ENCODE measurements at regions not wholly inside any gene's neighbourhood (a gene's known extent, or its start where the extent isn't known, plus 50 kb on each side); places are given as distances from the start of the nearest gene placed in this dataset.

DNA sequence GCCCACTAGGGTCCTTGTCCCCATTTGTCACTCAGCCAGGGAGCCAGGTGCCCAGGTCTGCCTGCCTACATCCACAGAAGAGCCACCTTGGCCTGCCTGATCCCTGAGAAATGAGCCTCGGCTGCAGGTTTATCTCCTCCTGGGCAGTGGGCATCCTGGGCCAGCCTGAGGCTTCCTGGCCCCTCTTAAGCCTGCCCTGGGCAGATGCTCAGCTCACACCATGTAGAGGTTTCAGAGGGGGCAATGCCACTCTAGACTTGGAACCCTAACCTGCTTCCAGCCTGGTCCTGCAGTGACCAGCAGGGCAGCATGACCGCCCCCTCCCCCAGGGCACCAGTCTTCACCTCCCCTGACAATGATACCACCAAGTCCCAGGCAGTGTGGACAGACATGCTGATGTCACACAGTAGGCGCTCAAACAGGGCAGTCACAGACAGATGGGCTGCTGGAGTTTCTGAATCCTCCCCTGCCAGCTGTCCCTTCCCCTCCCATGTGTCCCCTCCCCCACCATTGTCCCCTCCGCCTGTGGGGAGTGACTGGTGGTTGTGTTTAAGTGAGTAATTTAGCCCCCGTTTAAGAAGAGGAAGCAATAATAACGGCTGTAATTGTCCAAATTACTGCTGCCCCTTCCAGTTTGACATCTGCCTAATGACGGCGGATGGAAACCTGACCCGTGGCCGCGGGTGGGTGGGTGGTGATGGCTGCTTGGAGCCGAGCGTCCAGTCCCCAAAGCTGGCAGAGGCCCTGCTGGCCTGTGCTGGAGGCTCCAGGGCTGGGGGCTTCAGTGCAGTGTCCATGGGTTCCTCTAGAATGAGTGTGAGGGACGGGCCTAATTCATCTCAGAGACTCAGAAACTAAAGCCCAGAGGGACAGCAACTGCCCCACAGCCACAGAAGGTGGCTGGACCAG is 147.7 kb downstream of the BARX1 start:
- no peaks in the 10 kb centered on the region for H3K79me2 ChIP-seq (ENCODE audit: control insufficient read depth, insufficient read depth, low read length)
- no peaks in the 10 kb centered on the region for H3K4me1 ChIP-seq (ENCODE audit: control insufficient read depth in 2 of 2, insufficient read depth in 2 of 2, low read length in 2 of 2)
- intact Hi-C loops (cut with micrococcal nuclease) = no loop called here
- CTCF ChIA-PET = no interaction called here
- H2AFZ ChIP-seq (ENCODE audit: insufficient read depth, low read depth, low read length, poor library complexity, severe bottlenecking) = no peak overlapping the region
- Mint-ChIP-seq H3K27me3 (peaks cover 7% of the 10 kb centered on the region), H3K4me1 (no peaks in the 10 kb centered on the region), H3K9me3 (ENCODE audit: insufficient read depth) (peaks cover 4% of the 10 kb centered on the region), H3K27ac (no peak overlapping the region), H3K4me3 (no peak overlapping the region)
- TF ChIP-seq, protein P1, sequence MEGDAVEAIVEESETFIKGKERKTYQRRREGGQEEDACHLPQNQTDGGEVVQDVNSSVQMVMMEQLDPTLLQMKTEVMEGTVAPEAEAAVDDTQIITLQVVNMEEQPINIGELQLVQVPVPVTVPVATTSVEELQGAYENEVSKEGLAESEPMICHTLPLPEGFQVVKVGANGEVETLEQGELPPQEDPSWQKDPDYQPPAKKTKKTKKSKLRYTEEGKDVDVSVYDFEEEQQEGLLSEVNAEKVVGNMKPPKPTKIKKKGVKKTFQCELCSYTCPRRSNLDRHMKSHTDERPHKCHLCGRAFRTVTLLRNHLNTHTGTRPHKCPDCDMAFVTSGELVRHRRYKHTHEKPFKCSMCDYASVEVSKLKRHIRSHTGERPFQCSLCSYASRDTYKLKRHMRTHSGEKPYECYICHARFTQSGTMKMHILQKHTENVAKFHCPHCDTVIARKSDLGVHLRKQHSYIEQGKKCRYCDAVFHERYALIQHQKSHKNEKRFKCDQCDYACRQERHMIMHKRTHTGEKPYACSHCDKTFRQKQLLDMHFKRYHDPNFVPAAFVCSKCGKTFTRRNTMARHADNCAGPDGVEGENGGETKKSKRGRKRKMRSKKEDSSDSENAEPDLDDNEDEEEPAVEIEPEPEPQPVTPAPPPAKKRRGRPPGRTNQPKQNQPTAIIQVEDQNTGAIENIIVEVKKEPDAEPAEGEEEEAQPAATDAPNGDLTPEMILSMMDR (IDR thresholded peaks at IDR 0.05) = no peak
- no peak for TF ChIP-seq EZH2 (IDR thresholded peaks at IDR 0.05; ENCODE audit: borderline replicate concordance, insufficient read depth, low read depth, low read length, poor library complexity, severe bottlenecking)
- no peak for DNase-seq
- no peaks in the 10 kb centered on the region for H4K20me1 ChIP-seq (ENCODE audit: control insufficient read depth, insufficient read depth, low read length, poor library complexity, severe bottlenecking)
- POLR2A ChIA-PET = no interaction called here
- H3K27me3 ChIP-seq (replicated peaks in 1 of 4; ENCODE audit: control extremely low read depth in 1 of 4, control insufficient read depth in 3 of 4, insufficient read depth in 4 of 4, low read length in 3 of 4) = peaks cover 0 to 7% (median 0%) of the 10 kb centered on the region in 4 experiments
- no peak overlapping the region for H3K9ac ChIP-seq (ENCODE audit: low read length)
- H3K9me3 ChIP-seq (ENCODE audit: control extremely low read depth in 1 of 3, control insufficient read depth in 2 of 3, insufficient read depth in 1 of 3, low read length in 2 of 3) = peaks cover 0 to 17% (median 0%) of the 10 kb centered on the region in 3 donors
- ATAC-seq (ENCODE audit: low read depth) = no peak
- H3K4me2 ChIP-seq (replicated peaks; ENCODE audit: low read depth, low read length, poor library complexity, severe bottlenecking) = no peak overlapping the region
- H3K4me3 ChIP-seq (ENCODE audit: control extremely low read depth in 1 of 5, extremely low read depth in 1 of 5, insufficient read depth in 1 of 5, low read depth in 2 of 5, low read length in 4 of 5) = no peak overlapping the region
- no peak overlapping the region for H3K27ac ChIP-seq (ENCODE audit: low read length in 2 of 2)
- WGBS (ENCODE audit: insufficient coverage) = 55% methylated on average over 13 of the region's 14 CpGs
- no peaks in the 10 kb centered on the region for H3K36me3 ChIP-seq (replicated peaks in 1 of 2; ENCODE audit: control extremely low read depth in 1 of 2, control insufficient read depth in 1 of 2, extremely low read depth in 1 of 2, insufficient read depth in 2 of 2, low read length in 1 of 2)

DNA sequence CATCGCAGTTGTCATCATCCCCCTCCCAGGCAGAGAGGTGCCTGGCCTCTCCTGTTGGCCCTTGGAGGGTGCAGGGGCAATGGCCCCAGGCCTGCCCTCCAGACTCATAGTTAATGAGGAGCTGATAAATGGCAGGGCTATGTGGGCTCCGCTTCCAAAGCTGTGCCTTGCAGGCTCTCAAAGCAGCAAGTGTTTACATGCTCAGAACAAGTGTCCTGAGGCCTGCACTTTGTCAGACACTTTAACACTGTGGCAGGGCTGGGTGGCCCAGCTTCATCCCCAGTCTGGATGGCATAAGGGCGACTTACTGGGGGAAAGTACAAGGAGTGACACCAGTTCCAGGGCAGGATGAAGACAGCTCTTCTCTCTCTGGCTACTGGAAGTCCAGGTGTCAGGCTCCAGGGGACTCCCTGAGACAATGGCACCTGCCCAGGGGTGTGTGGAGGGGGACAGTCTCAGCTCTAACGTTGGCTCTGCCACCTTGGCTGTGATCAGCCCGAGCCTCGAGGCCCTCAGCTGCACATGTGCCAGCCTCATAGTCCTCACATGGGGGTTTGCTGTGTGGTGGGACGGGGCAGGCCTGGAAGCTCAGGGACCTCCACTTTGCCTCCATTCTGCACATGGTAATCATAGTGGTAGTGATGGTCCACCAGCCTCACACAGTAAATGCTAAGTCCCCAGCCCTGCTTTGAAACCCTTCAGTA is 153.4 kb downstream of the BARX1 start:
- H3K4me1 Mint-ChIP-seq = no peaks in the 10 kb centered on the region
- Histone ChIP-seq H3K27me3 (replicated peaks in 1 of 4; ENCODE audit: control extremely low read depth in 1 of 4, control insufficient read depth in 3 of 4, insufficient read depth in 4 of 4, low read length in 3 of 4) (peaks cover 0 to 11% (median 6%) of the 10 kb centered on the region in 4 experiments), H4K20me1 (ENCODE audit: control insufficient read depth, insufficient read depth, low read length, poor library complexity, severe bottlenecking) (no peaks in the 10 kb centered on the region), H3K4me1 (ENCODE audit: control insufficient read depth in 2 of 2, insufficient read depth in 2 of 2, low read length in 2 of 2) (no peaks in the 10 kb centered on the region), H3K9ac (ENCODE audit: low read length) (no peak overlapping the region), H3K79me2 (ENCODE audit: control insufficient read depth, insufficient read depth, low read length) (no peaks in the 10 kb centered on the region), H2AFZ (ENCODE audit: insufficient read depth, low read depth, low read length, poor library complexity, severe bottlenecking) (no peak overlapping the region), H3K4me3 (ENCODE audit: control extremely low read depth in 1 of 5, extremely low read depth in 1 of 5, insufficient read depth in 1 of 5, low read depth in 2 of 5, low read length in 4 of 5) (no peak overlapping the region), H3K27ac (ENCODE audit: low read length in 2 of 2) (no peak overlapping the region), H3K36me3 (replicated peaks in 1 of 2; ENCODE audit: control extremely low read depth in 1 of 2, control insufficient read depth in 1 of 2, extremely low read depth in 1 of 2, insufficient read depth in 2 of 2, low read length in 1 of 2) (no peaks in the 10 kb centered on the region), H3K4me2 (replicated peaks; ENCODE audit: low read depth, low read length, poor library complexity, severe bottlenecking) (no peak overlapping the region), H3K9me3 (ENCODE audit: control extremely low read depth in 1 of 3, control insufficient read depth in 2 of 3, insufficient read depth in 1 of 3, low read length in 2 of 3) (peaks cover 0 to 22% (median 0%) of the 10 kb centered on the region in 3 donors)
- H3K27me3 Mint-ChIP-seq = peaks cover 32% of the 10 kb centered on the region
- DNase-seq (no peak), ATAC-seq (ENCODE audit: low read depth) (no peak)
- intact Hi-C loops (cut with micrococcal nuclease) = no loop called here
- no peak overlapping the region for H3K27ac Mint-ChIP-seq
- WGBS (ENCODE audit: insufficient coverage) = 68% methylated on average over 6 of the region's 7 CpGs
- peaks cover 14% of the 10 kb centered on the region for H3K9me3 Mint-ChIP-seq (ENCODE audit: insufficient read depth)
- TF ChIP-seq, protein P1 (IDR thresholded peaks at IDR 0.05) = no peak
- TF ChIP-seq EZH2 (IDR thresholded peaks at IDR 0.05; ENCODE audit: borderline replicate concordance, insufficient read depth, low read depth, low read length, poor library complexity, severe bottlenecking) = no peak
- no peak overlapping the region for H3K4me3 Mint-ChIP-seq
- ChIA-PET POLR2A (no interaction called here), CTCF (no interaction called here)

Measured in B cell (primary cell).